D721Med (cell line): ENCODE measurements at regions not wholly inside any gene's neighbourhood (a gene's known extent, or its start where the extent isn't known, plus 50 kb on each side); places are given as distances from the start of the nearest gene placed in this dataset.

Experiments
- DNase-seq: peaks from one replicate; pipeline ENCODE4 v3.0.0; 2011; ENCODE audit warnings: low spot score; ENCODE audit not compliant: insufficient read length
- FAIRE-seq: peaks from 2 replicates; lab custom pipeline; 2011; peaks lifted over from hg19 to GRCh38; lab: Jason Lieb, UNC
- CTCF ChIP-seq: IDR thresholded peaks from 2 replicates; pipeline ENCODE4 v1.5.1; 2012; ENCODE audit warnings: mild to moderate bottlenecking, control low read depth; ENCODE audit not compliant: insufficient read depth; ENCODE audit errors: missing control alignments

GRCh38 chr2:144936442-144936841 is 416.5 kb upstream of the ZEB2 start:
- TF ChIP-seq CTCF, result no peak
- no peak for FAIRE-seq
- DNase-seq, result no peak

- TF ChIP-seq CTCF, result no peak
- peak; percentile 6 for FAIRE-seq
- no peak for DNase-seq
These were observed 415.8 kb upstream of the ZEB2 start for GRCh38 chr2:144935736-144936135.

- DNase-seq, result no peak
- no peak for FAIRE-seq
- TF ChIP-seq CTCF, result no peak
These were observed 415.3 kb upstream of the ZEB2 start for GRCh38 chr2:144935191-144935590.

- FAIRE-seq, result no peak
- TF ChIP-seq CTCF, result no peak
- DNase-seq, result no peak
These were observed 412.0 kb upstream of the ZEB2 start for GRCh38 chr2:144931960-144932359.

- TF ChIP-seq CTCF, result no peak
- DNase-seq (no peak), FAIRE-seq (no peak)
These were observed 411.6 kb upstream of the ZEB2 start for GRCh38 chr2:144931480-144931879.

- DNase-seq, result no peak
- no peak for FAIRE-seq
- no peak for TF ChIP-seq CTCF
These were observed 407.5 kb upstream of the ZEB2 start for GRCh38 chr2:144927429-144927828.

GRCh38 chr2:144925886-144926285 is 406.0 kb upstream of the ZEB2 start:
- TF ChIP-seq CTCF, result no peak
- FAIRE-seq, result no peak
- no peak for DNase-seq
